ENCODE measurements at regions not wholly inside any gene's neighbourhood (a gene's known extent, or its start where the extent isn't known, plus 50 kb on each side); places are given as distances from the start of the nearest gene placed in this dataset.

- DNase-seq (ENCODE audit: low read depth in 2 of 3, low spot score in 2 of 3): no peak
These were observed 111.8 kb downstream of the LRRC70 start for GRCh38 chr5:62690421-62690820.

GRCh38 chr5:62689599-62690368 lies 111.2 kb downstream of the LRRC70 start:
- peak in 2 of 3 donors; percentile 3 to 57 for DNase-seq (ENCODE audit: low read depth in 2 of 3, low spot score in 2 of 3)

GRCh38 chr5:62686692-62687091 lies 108.1 kb downstream of the LRRC70 start:
- no peak for DNase-seq (ENCODE audit: low read depth in 2 of 3, low spot score in 2 of 3)

GRCh38 chr5:62685221-62685620 lies 106.6 kb downstream of the LRRC70 start:
- no peak for DNase-seq (ENCODE audit: low read depth in 2 of 3, low spot score in 2 of 3)

- no peak for DNase-seq (ENCODE audit: low read depth in 2 of 3, low spot score in 2 of 3)
These were observed 105.7 kb downstream of the LRRC70 start for GRCh38 chr5:62684310-62684709.

GRCh38 chr5:62682059-62682458 lies 103.4 kb downstream of the LRRC70 start:
- no peak for DNase-seq (ENCODE audit: low read depth in 2 of 3, low spot score in 2 of 3)

- DNase-seq (ENCODE audit: low read depth in 2 of 3, low spot score in 2 of 3): no peak
These were observed 102.7 kb downstream of the LRRC70 start for GRCh38 chr5:62681117-62681850.

GRCh38 chr5:62680121-62680520 lies 101.5 kb downstream of the LRRC70 start:
- peak in 1 of 3 donors; percentile 46 for DNase-seq (ENCODE audit: low read depth in 2 of 3, low spot score in 2 of 3)
